ENCODE measurements at regions not wholly inside any gene's neighbourhood (a gene's known extent, or its start where the extent isn't known, plus 50 kb on each side); places are given as distances from the start of the nearest gene placed in this dataset.

DNA sequence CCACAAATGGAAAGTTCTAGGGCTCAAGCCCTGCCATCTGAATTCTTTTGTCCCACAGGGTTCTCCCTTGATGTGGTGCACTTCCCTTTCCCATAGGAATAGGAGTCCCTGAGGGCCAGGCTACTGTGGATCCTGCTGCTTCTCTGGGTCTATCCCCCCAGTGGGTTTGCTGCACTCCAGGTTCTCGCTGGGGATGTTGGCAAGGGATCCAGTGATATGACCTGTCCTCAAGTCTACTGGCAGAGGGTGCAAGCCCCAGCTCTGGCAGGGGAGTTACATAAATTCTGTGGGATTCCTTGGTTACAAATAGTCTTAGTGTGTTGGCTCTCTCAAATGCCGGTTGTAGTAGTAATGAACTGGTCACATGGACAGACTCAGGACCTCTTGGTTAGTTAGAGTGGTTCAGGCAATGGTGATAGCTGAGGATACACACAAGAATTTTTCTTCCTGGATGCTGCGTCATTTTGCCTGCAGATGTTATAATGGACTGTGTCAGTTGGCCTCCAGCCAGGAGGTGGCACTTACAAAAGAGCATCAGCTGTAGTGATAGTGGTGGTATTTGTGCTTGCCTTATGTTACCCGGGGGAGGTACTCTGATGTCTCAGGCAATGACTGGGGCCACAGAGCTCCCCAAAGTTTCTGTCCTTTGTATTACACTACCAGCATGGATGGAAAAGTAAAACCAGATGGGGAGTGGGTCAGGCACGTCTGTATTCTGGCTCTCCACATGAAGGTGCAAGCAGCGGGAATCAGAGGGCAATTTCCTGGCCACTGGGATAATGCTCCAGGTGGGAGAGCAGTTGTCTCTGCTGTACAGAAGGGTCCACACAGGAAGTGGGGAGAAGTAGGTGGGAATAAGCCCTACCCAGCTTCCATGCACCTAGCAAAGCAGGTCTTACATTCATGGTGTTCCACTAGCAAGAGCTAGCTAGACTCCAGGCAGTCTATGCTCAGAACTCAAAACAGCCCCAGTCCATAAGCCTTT lies 267.9 kb downstream of the SOX11 start:
- Histone ChIP-seq H3K27me3 (no peaks in the 10 kb centered on the region), H2AFZ (no peak overlapping the region), H3K36me3 (replicated peaks; ENCODE audit: insufficient read depth, low read depth) (no peaks in the 10 kb centered on the region), H3K4me2 (no peak overlapping the region), H3K4me1 (ENCODE audit: insufficient read depth) (no peaks in the 10 kb centered on the region), H3K79me2 (no peaks in the 10 kb centered on the region), H3K4me3 (no peak overlapping the region), H3K9me3 (ENCODE audit: low read depth) (no peaks in the 10 kb centered on the region), H4K20me1 (ENCODE audit: insufficient read depth, poor library complexity, severe bottlenecking) (no peaks in the 10 kb centered on the region), H3K9me2 (replicated peaks; ENCODE audit: insufficient read depth) (no peaks in the 10 kb centered on the region), H3K27ac (no peak overlapping the region)
- WGBS (ENCODE audit: low lambda C conversion rate, missing lambda C conversion rate): 86% methylated on average over 6 of the region's 6 CpGs
- TF ChIP-seq EZH2phosphoT487 (IDR thresholded peaks at IDR 0.05; ENCODE audit: low read depth, severe bottlenecking, unreplicated experiment) (no peak), EZH2 (IDR thresholded peaks at IDR 0.05; ENCODE audit: borderline replicate concordance) (no peak)
- no peak for DNase-seq (ENCODE audit: low spot score)

DNA sequence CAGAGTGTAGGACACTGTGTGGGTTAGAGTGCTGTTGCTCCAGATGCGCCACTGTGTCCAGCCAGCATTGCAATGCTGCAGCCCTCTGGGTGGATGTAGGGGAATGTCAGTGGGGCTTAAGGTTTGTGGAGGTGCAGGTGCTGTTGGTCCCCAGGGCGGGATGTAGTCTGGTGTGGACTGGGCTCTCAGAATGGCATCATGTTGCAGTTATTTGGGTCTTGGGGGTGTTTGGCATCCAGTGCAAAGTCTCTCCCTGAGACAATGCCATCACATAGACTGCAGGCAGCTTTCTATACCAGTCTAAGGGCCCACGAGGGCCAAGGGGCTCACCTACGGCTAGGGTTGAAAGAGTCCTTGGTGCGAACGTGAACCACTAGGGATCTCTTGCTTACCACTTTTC lies 275.3 kb downstream of the SOX11 start:
- Histone ChIP-seq H2AFZ (no peak overlapping the region), H3K27me3 (no peaks in the 10 kb centered on the region), H3K4me2 (no peak overlapping the region), H3K36me3 (replicated peaks; ENCODE audit: insufficient read depth, low read depth) (no peaks in the 10 kb centered on the region), H3K79me2 (no peaks in the 10 kb centered on the region), H4K20me1 (ENCODE audit: insufficient read depth, poor library complexity, severe bottlenecking) (no peaks in the 10 kb centered on the region), H3K9me3 (ENCODE audit: low read depth) (no peaks in the 10 kb centered on the region), H3K27ac (no peak overlapping the region), H3K4me3 (no peak overlapping the region), H3K4me1 (ENCODE audit: insufficient read depth) (no peaks in the 10 kb centered on the region), H3K9me2 (replicated peaks; ENCODE audit: insufficient read depth) (no peaks in the 10 kb centered on the region)
- no peak for DNase-seq (ENCODE audit: low spot score)
- TF ChIP-seq, protein P1, sequence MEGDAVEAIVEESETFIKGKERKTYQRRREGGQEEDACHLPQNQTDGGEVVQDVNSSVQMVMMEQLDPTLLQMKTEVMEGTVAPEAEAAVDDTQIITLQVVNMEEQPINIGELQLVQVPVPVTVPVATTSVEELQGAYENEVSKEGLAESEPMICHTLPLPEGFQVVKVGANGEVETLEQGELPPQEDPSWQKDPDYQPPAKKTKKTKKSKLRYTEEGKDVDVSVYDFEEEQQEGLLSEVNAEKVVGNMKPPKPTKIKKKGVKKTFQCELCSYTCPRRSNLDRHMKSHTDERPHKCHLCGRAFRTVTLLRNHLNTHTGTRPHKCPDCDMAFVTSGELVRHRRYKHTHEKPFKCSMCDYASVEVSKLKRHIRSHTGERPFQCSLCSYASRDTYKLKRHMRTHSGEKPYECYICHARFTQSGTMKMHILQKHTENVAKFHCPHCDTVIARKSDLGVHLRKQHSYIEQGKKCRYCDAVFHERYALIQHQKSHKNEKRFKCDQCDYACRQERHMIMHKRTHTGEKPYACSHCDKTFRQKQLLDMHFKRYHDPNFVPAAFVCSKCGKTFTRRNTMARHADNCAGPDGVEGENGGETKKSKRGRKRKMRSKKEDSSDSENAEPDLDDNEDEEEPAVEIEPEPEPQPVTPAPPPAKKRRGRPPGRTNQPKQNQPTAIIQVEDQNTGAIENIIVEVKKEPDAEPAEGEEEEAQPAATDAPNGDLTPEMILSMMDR (IDR thresholded peaks at IDR 0.05; ENCODE audit: poor library complexity): no peak
- no peak for TF ChIP-seq EZH2phosphoT487 (IDR thresholded peaks at IDR 0.05; ENCODE audit: low read depth, severe bottlenecking, unreplicated experiment)
- TF ChIP-seq EZH2 (IDR thresholded peaks at IDR 0.05; ENCODE audit: borderline replicate concordance): no peak
- 94% methylated on average over 6 of the region's 6 CpGs for WGBS (ENCODE audit: low lambda C conversion rate, missing lambda C conversion rate)

DNA sequence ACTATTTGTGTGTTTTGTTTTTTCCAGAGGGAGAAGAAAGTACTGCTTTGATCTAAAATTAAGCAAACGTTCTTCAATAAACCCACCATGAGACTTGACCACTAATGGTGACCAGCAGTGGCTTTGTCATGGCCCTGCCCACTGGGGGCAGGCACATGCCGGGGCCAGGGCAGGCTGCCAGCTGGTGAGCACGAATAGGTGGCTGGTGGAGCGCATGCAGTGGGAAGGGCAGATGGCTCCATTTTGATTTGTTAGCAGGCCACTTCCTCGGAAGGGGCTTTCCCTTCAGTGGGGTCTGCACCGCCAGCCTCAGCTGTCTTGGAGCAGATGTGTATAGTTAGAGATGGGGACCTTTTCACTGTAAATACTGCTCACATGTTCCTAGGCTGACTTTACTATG lies 277.1 kb downstream of the SOX11 start:
- no peak overlapping the region for H3K4me3 ChIP-seq
- H3K9me3 ChIP-seq (ENCODE audit: low read depth): no peaks in the 10 kb centered on the region
- no peak overlapping the region for H3K27ac ChIP-seq
- no peaks in the 10 kb centered on the region for H3K27me3 ChIP-seq
- DNase-seq (ENCODE audit: low spot score): no peak
- no peaks in the 10 kb centered on the region for H3K79me2 ChIP-seq
- no peak overlapping the region for H3K4me2 ChIP-seq
- no peak for TF ChIP-seq EZH2phosphoT487 (IDR thresholded peaks at IDR 0.05; ENCODE audit: low read depth, severe bottlenecking, unreplicated experiment)
- TF ChIP-seq EZH2 (IDR thresholded peaks at IDR 0.05; ENCODE audit: borderline replicate concordance): no peak
- TF ChIP-seq, protein P1 (IDR thresholded peaks at IDR 0.05; ENCODE audit: poor library complexity): no peak
- no peaks in the 10 kb centered on the region for H4K20me1 ChIP-seq (ENCODE audit: insufficient read depth, poor library complexity, severe bottlenecking)
- H3K9me2 ChIP-seq (replicated peaks; ENCODE audit: insufficient read depth): no peaks in the 10 kb centered on the region
- H2AFZ ChIP-seq: no peak overlapping the region
- 67% methylated on average over 6 of the region's 6 CpGs for WGBS (ENCODE audit: low lambda C conversion rate, missing lambda C conversion rate)
- H3K36me3 ChIP-seq (replicated peaks; ENCODE audit: insufficient read depth, low read depth): no peaks in the 10 kb centered on the region
- no peaks in the 10 kb centered on the region for H3K4me1 ChIP-seq (ENCODE audit: insufficient read depth)

DNA sequence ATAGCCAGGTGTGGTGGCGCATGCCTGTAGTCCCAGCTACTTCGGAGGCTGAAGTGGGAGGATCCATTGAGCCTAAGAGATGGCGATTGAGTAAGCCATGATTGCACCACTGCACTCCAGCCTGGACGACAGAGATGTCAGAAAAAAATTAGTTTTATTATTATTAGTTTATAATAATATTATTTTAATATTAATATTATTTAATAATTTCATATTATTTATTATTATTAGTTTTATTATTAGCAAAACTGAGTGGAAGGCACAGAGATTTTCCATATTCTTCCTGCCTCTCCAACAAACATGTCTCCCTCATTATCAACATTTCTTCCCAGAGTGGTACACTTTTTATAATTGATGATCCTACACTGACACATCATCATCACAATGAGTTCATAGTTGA lies 278.2 kb downstream of the SOX11 start:
- Histone ChIP-seq H3K9me2 (replicated peaks; ENCODE audit: insufficient read depth) (no peaks in the 10 kb centered on the region), H3K4me1 (ENCODE audit: insufficient read depth) (no peaks in the 10 kb centered on the region), H3K79me2 (no peaks in the 10 kb centered on the region), H3K4me2 (no peak overlapping the region), H3K27me3 (no peaks in the 10 kb centered on the region), H4K20me1 (ENCODE audit: insufficient read depth, poor library complexity, severe bottlenecking) (no peaks in the 10 kb centered on the region), H2AFZ (no peak overlapping the region), H3K36me3 (replicated peaks; ENCODE audit: insufficient read depth, low read depth) (no peaks in the 10 kb centered on the region), H3K9me3 (ENCODE audit: low read depth) (no peaks in the 10 kb centered on the region), H3K27ac (no peak overlapping the region), H3K4me3 (no peak overlapping the region)
- DNase-seq (ENCODE audit: low spot score): no peak
- 84% methylated on average over 4 of the region's 4 CpGs for WGBS (ENCODE audit: low lambda C conversion rate, missing lambda C conversion rate)
- TF ChIP-seq EZH2 (IDR thresholded peaks at IDR 0.05; ENCODE audit: borderline replicate concordance) (no peak), EZH2phosphoT487 (IDR thresholded peaks at IDR 0.05; ENCODE audit: low read depth, severe bottlenecking, unreplicated experiment) (no peak)
- TF ChIP-seq, protein P1 (IDR thresholded peaks at IDR 0.05; ENCODE audit: poor library complexity): no peak

Data from hepatocyte (in vitro differentiated cells).